Stimulated activated CD8-positive, alpha-beta memory T cell treated with anti-CD3 and anti-CD28 coated beads, Interleukin-12 subunit alpha, Interleukin-12 subunit beta, amount 100 ng/mL, for 4 hours (primary cell): ENCODE measurements at regions not wholly inside any gene's neighbourhood (a gene's known extent, or its start where the extent isn't known, plus 50 kb on each side); places are given as distances from the start of the nearest gene placed in this dataset.

Experiments used
- DNase-seq: peaks from one replicate; pipeline ENCODE4 v3.0.0-alpha.2; 2020; ENCODE audit warnings: low read depth

- DNase-seq = no peak
Observed at GRCh38 chr6:167674486-167674885, 152.2 kb upstream of the AFDN start.

- no peak for DNase-seq
Observed at GRCh38 chr6:167676000-167676665, 150.6 kb upstream of the AFDN start.

- no peak for DNase-seq
Observed at GRCh38 chr6:167676666-167677421, 149.9 kb upstream of the AFDN start.

GRCh38 chr6:167677422-167677789 lies 149.3 kb upstream of the AFDN start:
- DNase-seq = no peak

GRCh38 chr6:167678102-167679101 lies 148.3 kb upstream of the AFDN start:
- DNase-seq = no peak

- DNase-seq = no peak
Observed at GRCh38 chr6:167679122-167679736, 147.5 kb upstream of the AFDN start.

GRCh38 chr6:167679790-167680604 lies 146.7 kb upstream of the AFDN start:
- DNase-seq = no peak

GRCh38 chr6:167680605-167681149 lies 146.0 kb upstream of the AFDN start:
- no peak for DNase-seq

GRCh38 chr6:167682125-167682524 lies 144.6 kb upstream of the AFDN start:
- DNase-seq = no peak

GRCh38 chr6:167682546-167683027 lies 144.1 kb upstream of the AFDN start:
- DNase-seq = no peak

GRCh38 chr6:167683028-167683862 lies 143.5 kb upstream of the AFDN start:
- no peak for DNase-seq

- DNase-seq = no peak
Observed at GRCh38 chr6:167684276-167685104, 142.2 kb upstream of the AFDN start.

- DNase-seq = no peak
Observed at GRCh38 chr6:167685654-167686053, 141.1 kb upstream of the AFDN start.

- no peak for DNase-seq
Observed at GRCh38 chr6:167686204-167686893, 140.4 kb upstream of the AFDN start.

GRCh38 chr6:167687116-167687725 lies 139.5 kb upstream of the AFDN start:
- DNase-seq = no peak

- DNase-seq = no peak
Observed at GRCh38 chr6:167688123-167688522, 138.6 kb upstream of the AFDN start.

GRCh38 chr6:167689278-167689677 lies 137.4 kb upstream of the AFDN start:
- no peak for DNase-seq

- no peak for DNase-seq
Observed at GRCh38 chr6:167689751-167690150, 137.0 kb upstream of the AFDN start.
